ENCODE measurements at regions not wholly inside any gene's neighbourhood (a gene's known extent, or its start where the extent isn't known, plus 50 kb on each side); places are given as distances from the start of the nearest gene placed in this dataset.

DNA sequence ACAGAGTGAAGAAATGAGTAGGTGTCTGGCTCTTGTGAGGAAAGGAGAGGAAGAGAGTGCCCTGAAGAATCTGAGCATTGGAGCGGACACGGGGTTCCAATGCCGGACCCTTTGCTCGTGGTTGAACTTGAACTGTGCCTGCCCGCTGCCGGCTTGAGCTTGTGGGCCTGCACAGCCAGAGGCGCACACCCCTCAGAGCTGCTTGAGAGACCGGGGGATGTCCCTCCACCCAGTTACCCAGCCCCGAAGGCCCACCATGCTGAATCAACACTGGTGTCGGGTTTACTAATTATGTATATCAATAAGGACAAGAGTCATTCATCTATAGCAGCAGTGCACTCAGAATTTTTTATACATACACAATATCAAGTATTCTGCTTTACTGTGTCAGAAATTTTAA lies 218.3 kb upstream of the CST7 start:
- TF ChIP-seq, protein P1, sequence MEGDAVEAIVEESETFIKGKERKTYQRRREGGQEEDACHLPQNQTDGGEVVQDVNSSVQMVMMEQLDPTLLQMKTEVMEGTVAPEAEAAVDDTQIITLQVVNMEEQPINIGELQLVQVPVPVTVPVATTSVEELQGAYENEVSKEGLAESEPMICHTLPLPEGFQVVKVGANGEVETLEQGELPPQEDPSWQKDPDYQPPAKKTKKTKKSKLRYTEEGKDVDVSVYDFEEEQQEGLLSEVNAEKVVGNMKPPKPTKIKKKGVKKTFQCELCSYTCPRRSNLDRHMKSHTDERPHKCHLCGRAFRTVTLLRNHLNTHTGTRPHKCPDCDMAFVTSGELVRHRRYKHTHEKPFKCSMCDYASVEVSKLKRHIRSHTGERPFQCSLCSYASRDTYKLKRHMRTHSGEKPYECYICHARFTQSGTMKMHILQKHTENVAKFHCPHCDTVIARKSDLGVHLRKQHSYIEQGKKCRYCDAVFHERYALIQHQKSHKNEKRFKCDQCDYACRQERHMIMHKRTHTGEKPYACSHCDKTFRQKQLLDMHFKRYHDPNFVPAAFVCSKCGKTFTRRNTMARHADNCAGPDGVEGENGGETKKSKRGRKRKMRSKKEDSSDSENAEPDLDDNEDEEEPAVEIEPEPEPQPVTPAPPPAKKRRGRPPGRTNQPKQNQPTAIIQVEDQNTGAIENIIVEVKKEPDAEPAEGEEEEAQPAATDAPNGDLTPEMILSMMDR (conservative IDR thresholded peaks at IDR 0.05), result no peak
- TF ChIP-seq ZFX (IDR thresholded peaks at IDR 0.05), result no peak

Data from C4-2B (cell line).